Left kidney (tissue), 1 donor: ENCODE measurements at regions not wholly inside any gene's neighbourhood (a gene's known extent, or its start where the extent isn't known, plus 50 kb on each side); places are given as distances from the start of the nearest gene placed in this dataset.
A peak's percentile ranks its signal among the peaks of the same experiment; 100 is the strongest.
"Not testable (repeated sequence)": the region's sequence is repeated elsewhere in the genome, so short reads cannot be mapped to it uniquely, and the experiment has no call there.

Source experiments
- DNase-seq: peaks from one replicate; pipeline ENCODE4 v3.0.0-alpha.2; 2013

- DNase-seq, result peak; percentile 79
Observed at GRCh38 chr2:117523267-117523666, 291.2 kb upstream of the DDX18 start.

- no peak for DNase-seq
Observed at GRCh38 chr2:117523711-117524238, 290.7 kb upstream of the DDX18 start.

- DNase-seq, result no peak
Observed at GRCh38 chr2:117536139-117536538, 278.4 kb upstream of the DDX18 start.

- no peak for DNase-seq
Observed at GRCh38 chr2:117537032-117537431, 277.5 kb upstream of the DDX18 start.

GRCh38 chr2:117551858-117552257 lies 262.6 kb upstream of the DDX18 start:
- no peak for DNase-seq

GRCh38 chr2:117553448-117553847 lies 261.0 kb upstream of the DDX18 start:
- DNase-seq, result no peak

GRCh38 chr2:117555965-117556364 lies 258.5 kb upstream of the DDX18 start:
- no peak for DNase-seq

GRCh38 chr2:117557626-117558025 lies 256.9 kb upstream of the DDX18 start:
- DNase-seq, result no peak

- no peak for DNase-seq
Observed at GRCh38 chr2:117562654-117563053, 251.8 kb upstream of the DDX18 start.

GRCh38 chr2:117571590-117572349 lies 242.7 kb upstream of the DDX18 start:
- no peak for DNase-seq

- DNase-seq, result no peak
Observed at GRCh38 chr2:117587310-117587709, 227.2 kb upstream of the DDX18 start.

GRCh38 chr2:117603060-117603459 lies 211.4 kb upstream of the DDX18 start:
- no peak for DNase-seq

- no peak for DNase-seq
Observed at GRCh38 chr2:117603567-117603966, 210.9 kb upstream of the DDX18 start.

GRCh38 chr2:117607202-117607601 lies 207.3 kb upstream of the DDX18 start:
- DNase-seq, result no peak

GRCh38 chr2:117613101-117613500 lies 201.4 kb upstream of the DDX18 start:
- DNase-seq, result no peak

GRCh38 chr2:117614296-117614695 lies 200.2 kb upstream of the DDX18 start:
- DNase-seq, result no peak

GRCh38 chr2:117614823-117615534 lies 199.5 kb upstream of the DDX18 start:
- DNase-seq, result no peak

- no peak for DNase-seq
Observed at GRCh38 chr2:117618607-117619006, 195.9 kb upstream of the DDX18 start.

GRCh38 chr2:117621326-117621725 lies 193.2 kb upstream of the DDX18 start:
- DNase-seq, result no peak

GRCh38 chr2:117623175-117623574 lies 191.3 kb upstream of the DDX18 start:
- not testable (repeated sequence) for DNase-seq

- DNase-seq, result no peak
Observed at GRCh38 chr2:117631152-117631945, 183.1 kb upstream of the DDX18 start.

GRCh38 chr2:117635481-117635880 lies 179.0 kb upstream of the DDX18 start:
- DNase-seq, result no peak

- no peak for DNase-seq
Observed at GRCh38 chr2:117639401-117639800, 175.1 kb upstream of the DDX18 start.
